ENCODE measurements at regions not wholly inside any gene's neighbourhood (a gene's known extent, or its start where the extent isn't known, plus 50 kb on each side); places are given as distances from the start of the nearest gene placed in this dataset.
A peak's percentile ranks its signal among the peaks of the same experiment; 100 is the strongest.

- DNase-seq (ENCODE audit: low spot score) = no peak
These were observed 149.4 kb upstream of the TARS1 start for GRCh38 chr5:33291216-33292000.

GRCh38 chr5:33297760-33298216 lies 143.0 kb upstream of the TARS1 start:
- DNase-seq (ENCODE audit: low spot score) = no peak

- DNase-seq (ENCODE audit: low spot score) = peak; percentile 1
These were observed 141.1 kb upstream of the TARS1 start for GRCh38 chr5:33299621-33300208.

GRCh38 chr5:33300209-33300742 lies 140.5 kb upstream of the TARS1 start:
- no peak for DNase-seq (ENCODE audit: low spot score)

GRCh38 chr5:33303579-33304095 lies 137.1 kb upstream of the TARS1 start:
- no peak for DNase-seq (ENCODE audit: low spot score)

GRCh38 chr5:33304601-33305000 lies 136.2 kb upstream of the TARS1 start:
- DNase-seq (ENCODE audit: low spot score) = no peak

GRCh38 chr5:33305572-33305971 lies 135.2 kb upstream of the TARS1 start:
- DNase-seq (ENCODE audit: low spot score) = no peak

GRCh38 chr5:33306758-33307157 lies 134.0 kb upstream of the TARS1 start:
- DNase-seq (ENCODE audit: low spot score) = no peak

- DNase-seq (ENCODE audit: low spot score) = no peak
These were observed 132.2 kb upstream of the TARS1 start for GRCh38 chr5:33308586-33308985.

- no peak for DNase-seq (ENCODE audit: low spot score)
These were observed 131.7 kb upstream of the TARS1 start for GRCh38 chr5:33309068-33309467.

GRCh38 chr5:33309536-33310345 lies 131.0 kb upstream of the TARS1 start:
- DNase-seq (ENCODE audit: low spot score) = no peak

- no peak for DNase-seq (ENCODE audit: low spot score)
These were observed 130.3 kb upstream of the TARS1 start for GRCh38 chr5:33310451-33310850.

- DNase-seq (ENCODE audit: low spot score) = no peak
These were observed 128.9 kb upstream of the TARS1 start for GRCh38 chr5:33311893-33312292.

GRCh38 chr5:33312571-33313549 lies 127.9 kb upstream of the TARS1 start:
- no peak for DNase-seq (ENCODE audit: low spot score)

GRCh38 chr5:33315189-33315588 lies 125.6 kb upstream of the TARS1 start:
- DNase-seq (ENCODE audit: low spot score) = no peak

- no peak for DNase-seq (ENCODE audit: low spot score)
These were observed 124.0 kb upstream of the TARS1 start for GRCh38 chr5:33316773-33317172.

GRCh38 chr5:33317271-33317670 lies 123.5 kb upstream of the TARS1 start:
- no peak for DNase-seq (ENCODE audit: low spot score)

- no peak for DNase-seq (ENCODE audit: low spot score)
These were observed 121.6 kb upstream of the TARS1 start for GRCh38 chr5:33319151-33319550.

GRCh38 chr5:33319841-33320240 lies 120.9 kb upstream of the TARS1 start:
- no peak for DNase-seq (ENCODE audit: low spot score)

GRCh38 chr5:33321026-33321425 lies 119.7 kb upstream of the TARS1 start:
- DNase-seq (ENCODE audit: low spot score) = no peak

GRCh38 chr5:33322632-33323031 lies 118.1 kb upstream of the TARS1 start:
- DNase-seq (ENCODE audit: low spot score) = no peak
